NCI-H2081 treated with DMSO at 0.1 percent for 48 hours (cell line): ENCODE measurements at regions not wholly inside any gene's neighbourhood (a gene's known extent, or its start where the extent isn't known, plus 50 kb on each side); places are given as distances from the start of the nearest gene placed in this dataset.

Experiments
- DNase-seq: peaks from one replicate; lab custom pipeline; 2025; lab: John Stamatoyannopoulos, UW

GRCh38 chr1:194538453-194538852 is 1352.0 kb upstream of the B3GALT2 start:
- DNase-seq, result no peak

- DNase-seq, result no peak
These were observed 1351.1 kb upstream of the B3GALT2 start for GRCh38 chr1:194537521-194537920.

- DNase-seq, result no peak
These were observed 1349.0 kb upstream of the B3GALT2 start for GRCh38 chr1:194535369-194535768.

- no peak for DNase-seq
These were observed 1348.4 kb upstream of the B3GALT2 start for GRCh38 chr1:194534784-194535183.

GRCh38 chr1:194533641-194534040 is 1347.2 kb upstream of the B3GALT2 start:
- DNase-seq, result no peak

- DNase-seq, result no peak
These were observed 1331.2 kb upstream of the B3GALT2 start for GRCh38 chr1:194517567-194517966.

- DNase-seq, result no peak
These were observed 1329.5 kb upstream of the B3GALT2 start for GRCh38 chr1:194515916-194516315.

GRCh38 chr1:194512957-194513356 is 1326.5 kb upstream of the B3GALT2 start:
- DNase-seq, result no peak

GRCh38 chr1:194512345-194512744 is 1325.9 kb upstream of the B3GALT2 start:
- no peak for DNase-seq

GRCh38 chr1:194503209-194503608 is 1316.8 kb upstream of the B3GALT2 start:
- DNase-seq, result no peak

- no peak for DNase-seq
These were observed 1309.0 kb upstream of the B3GALT2 start for GRCh38 chr1:194495434-194495833.

GRCh38 chr1:194487172-194487571 is 1300.8 kb upstream of the B3GALT2 start:
- no peak for DNase-seq

- no peak for DNase-seq
These were observed 1299.0 kb upstream of the B3GALT2 start for GRCh38 chr1:194485432-194485831.

- DNase-seq, result no peak
These were observed 1292.3 kb upstream of the B3GALT2 start for GRCh38 chr1:194478731-194479130.

GRCh38 chr1:194477908-194478307 is 1291.5 kb upstream of the B3GALT2 start:
- DNase-seq, result no peak

GRCh38 chr1:194476872-194477271 is 1290.5 kb upstream of the B3GALT2 start:
- no peak for DNase-seq

GRCh38 chr1:194476351-194476750 is 1289.9 kb upstream of the B3GALT2 start:
- no peak for DNase-seq

GRCh38 chr1:194474701-194475100 is 1288.3 kb upstream of the B3GALT2 start:
- DNase-seq, result no peak

- DNase-seq, result no peak
These were observed 1287.4 kb upstream of the B3GALT2 start for GRCh38 chr1:194473766-194474165.

- DNase-seq, result no peak
These were observed 1282.9 kb upstream of the B3GALT2 start for GRCh38 chr1:194469282-194469681.

GRCh38 chr1:194466706-194467105 is 1280.3 kb upstream of the B3GALT2 start:
- no peak for DNase-seq

- no peak for DNase-seq
These were observed 1261.2 kb upstream of the B3GALT2 start for GRCh38 chr1:194447636-194448035.

GRCh38 chr1:194445244-194445643 is 1258.8 kb upstream of the B3GALT2 start:
- no peak for DNase-seq

- no peak for DNase-seq
These were observed 1256.6 kb upstream of the B3GALT2 start for GRCh38 chr1:194442901-194443575.
